ENCODE measurements at regions not wholly inside any gene's neighbourhood (a gene's known extent, or its start where the extent isn't known, plus 50 kb on each side); places are given as distances from the start of the nearest gene placed in this dataset.

GRCh38 chr2:138252587-138252986, 249.0 kb upstream of the SPOPL start:
- Histone ChIP-seq H3K27me3 (ENCODE audit: control insufficient read depth, insufficient read depth, low read length) (no peaks in the 10 kb centered on the region), H3K4me1 (no peaks in the 10 kb centered on the region), H2AFZ (no peak overlapping the region), H3K4me3 (ENCODE audit: low read depth, low read length) (no peak overlapping the region), H3K9ac (no peak overlapping the region), H3K9me3 (ENCODE audit: control insufficient read depth, low read length) (no peaks in the 10 kb centered on the region), H3K36me3 (ENCODE audit: control insufficient read depth, insufficient read depth, low read length) (no peaks in the 10 kb centered on the region), H3K4me2 (ENCODE audit: low read length) (no peak overlapping the region), H3K27ac (no peak overlapping the region), H3K79me2 (no peaks in the 10 kb centered on the region)
- TF ChIP-seq CTCF (IDR thresholded peaks at IDR 0.05), result no peak

- H3K9ac ChIP-seq, result no peak overlapping the region
- H3K4me2 ChIP-seq (ENCODE audit: low read length), result no peak overlapping the region
- H3K27me3 ChIP-seq (ENCODE audit: control insufficient read depth, insufficient read depth, low read length), result no peaks in the 10 kb centered on the region
- no peaks in the 10 kb centered on the region for H3K79me2 ChIP-seq
- H3K36me3 ChIP-seq (ENCODE audit: control insufficient read depth, insufficient read depth, low read length), result no peaks in the 10 kb centered on the region
- H2AFZ ChIP-seq, result no peak overlapping the region
- H3K27ac ChIP-seq, result no peak overlapping the region
- no peak for TF ChIP-seq CTCF (IDR thresholded peaks at IDR 0.05)
- H3K4me1 ChIP-seq, result no peaks in the 10 kb centered on the region
- no peaks in the 10 kb centered on the region for H3K9me3 ChIP-seq (ENCODE audit: control insufficient read depth, low read length)
- no peak overlapping the region for H3K4me3 ChIP-seq (ENCODE audit: low read depth, low read length)
Measured at GRCh38 chr2:138255670-138256069, 245.9 kb upstream of the SPOPL start.

GRCh38 chr2:138267161-138267901, 234.2 kb upstream of the SPOPL start:
- no peak overlapping the region for H3K4me2 ChIP-seq (ENCODE audit: low read length)
- no peaks in the 10 kb centered on the region for H3K36me3 ChIP-seq (ENCODE audit: control insufficient read depth, insufficient read depth, low read length)
- H3K79me2 ChIP-seq, result no peaks in the 10 kb centered on the region
- H2AFZ ChIP-seq, result no peak overlapping the region
- H3K9me3 ChIP-seq (ENCODE audit: control insufficient read depth, low read length), result no peaks in the 10 kb centered on the region
- no peak for TF ChIP-seq CTCF (IDR thresholded peaks at IDR 0.05)
- no peak overlapping the region for H3K27ac ChIP-seq
- H3K4me3 ChIP-seq (ENCODE audit: low read depth, low read length), result no peak overlapping the region
- no peaks in the 10 kb centered on the region for H3K27me3 ChIP-seq (ENCODE audit: control insufficient read depth, insufficient read depth, low read length)
- no peak overlapping the region for H3K9ac ChIP-seq
- no peaks in the 10 kb centered on the region for H3K4me1 ChIP-seq

GRCh38 chr2:138267902-138268254, 233.7 kb upstream of the SPOPL start:
- no peak overlapping the region for H3K4me2 ChIP-seq (ENCODE audit: low read length)
- no peaks in the 10 kb centered on the region for H3K36me3 ChIP-seq (ENCODE audit: control insufficient read depth, insufficient read depth, low read length)
- H2AFZ ChIP-seq, result no peak overlapping the region
- no peak for TF ChIP-seq CTCF (IDR thresholded peaks at IDR 0.05)
- no peak overlapping the region for H3K4me3 ChIP-seq (ENCODE audit: low read depth, low read length)
- H3K9ac ChIP-seq, result no peak overlapping the region
- no peaks in the 10 kb centered on the region for H3K79me2 ChIP-seq
- no peaks in the 10 kb centered on the region for H3K4me1 ChIP-seq
- no peak overlapping the region for H3K27ac ChIP-seq
- H3K27me3 ChIP-seq (ENCODE audit: control insufficient read depth, insufficient read depth, low read length), result no peaks in the 10 kb centered on the region
- H3K9me3 ChIP-seq (ENCODE audit: control insufficient read depth, low read length), result no peaks in the 10 kb centered on the region

GRCh38 chr2:138269765-138270164, 231.8 kb upstream of the SPOPL start:
- no peaks in the 10 kb centered on the region for H3K36me3 ChIP-seq (ENCODE audit: control insufficient read depth, insufficient read depth, low read length)
- no peaks in the 10 kb centered on the region for H3K79me2 ChIP-seq
- TF ChIP-seq CTCF (IDR thresholded peaks at IDR 0.05), result no peak
- no peak overlapping the region for H3K4me3 ChIP-seq (ENCODE audit: low read depth, low read length)
- H3K4me1 ChIP-seq, result no peaks in the 10 kb centered on the region
- no peak overlapping the region for H3K9ac ChIP-seq
- H2AFZ ChIP-seq, result no peak overlapping the region
- no peaks in the 10 kb centered on the region for H3K27me3 ChIP-seq (ENCODE audit: control insufficient read depth, insufficient read depth, low read length)
- no peak overlapping the region for H3K27ac ChIP-seq
- no peak overlapping the region for H3K4me2 ChIP-seq (ENCODE audit: low read length)
- H3K9me3 ChIP-seq (ENCODE audit: control insufficient read depth, low read length), result no peaks in the 10 kb centered on the region

All from parathyroid adenoma (tissue), 2 donors.